ENCODE measurements at regions not wholly inside any gene's neighbourhood (a gene's known extent, or its start where the extent isn't known, plus 50 kb on each side); places are given as distances from the start of the nearest gene placed in this dataset.

DNA sequence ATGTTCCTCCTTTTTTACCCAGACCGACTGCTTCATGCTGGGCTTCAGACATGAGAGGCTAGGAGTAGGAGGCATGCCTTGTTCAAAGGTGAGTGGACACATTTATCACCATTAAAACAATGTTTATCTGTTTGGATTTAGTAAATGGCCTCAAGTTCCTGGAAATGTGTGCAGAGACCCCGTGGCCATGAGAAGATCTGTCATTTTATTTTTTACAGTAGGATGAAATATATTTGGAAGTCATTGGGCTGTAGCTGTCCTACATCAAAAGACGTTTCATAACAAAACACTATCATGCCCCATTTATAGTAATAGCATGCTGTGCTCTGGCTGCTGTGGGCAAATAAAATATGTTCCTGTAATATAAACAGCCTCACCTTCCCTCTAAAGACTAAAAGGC, 403.9 kb upstream of the TNP1 start:
- no peak for TF ChIP-seq CTCF (IDR thresholded peaks at IDR 0.05; ENCODE audit: low read depth, low read length)
- no peak for TF ChIP-seq POLR2A (IDR thresholded peaks at IDR 0.05; ENCODE audit: extremely low read depth, insufficient read length)
- TF ChIP-seq MAX (IDR thresholded peaks at IDR 0.05; ENCODE audit: low read depth, low read length): no peak

All from NB4 (cell line).